DOHH2 (cell line): ENCODE measurements at regions not wholly inside any gene's neighbourhood (a gene's known extent, or its start where the extent isn't known, plus 50 kb on each side); places are given as distances from the start of the nearest gene placed in this dataset.

Source experiments
- CTCF ChIP-seq: fragments of 200-600 bp; sonication (generic); IDR thresholded peaks from one replicate; pipeline ENCODE4 v1.5.1; 2014; ENCODE audit warnings: antibody characterized with exemption, mild to moderate bottlenecking, low read depth, low read length; ENCODE audit not compliant: poor library complexity, severe bottlenecking
- EZH2phosphoT487 ChIP-seq: fragments of 200-600 bp; sonication (generic); IDR thresholded peaks from 2 replicates; pipeline ENCODE4 v1.6.1; 2017; ENCODE audit warnings: borderline replicate concordance, mild to moderate bottlenecking, antibody characterized with exemption, low read length, moderate library complexity, mixed read lengths

- TF ChIP-seq CTCF, result no peak
- no peak for TF ChIP-seq EZH2phosphoT487
Observed at GRCh38 chr1:55456971-55457370, 241.8 kb upstream of the USP24 start.
